ENCODE measurements at regions not wholly inside any gene's neighbourhood (a gene's known extent, or its start where the extent isn't known, plus 50 kb on each side); places are given as distances from the start of the nearest gene placed in this dataset.
A peak's percentile ranks its signal among the peaks of the same experiment; 100 is the strongest.
"Not testable (repeated sequence)": the region's sequence is repeated elsewhere in the genome, so short reads cannot be mapped to it uniquely, and the experiment has no call there.

DNA sequence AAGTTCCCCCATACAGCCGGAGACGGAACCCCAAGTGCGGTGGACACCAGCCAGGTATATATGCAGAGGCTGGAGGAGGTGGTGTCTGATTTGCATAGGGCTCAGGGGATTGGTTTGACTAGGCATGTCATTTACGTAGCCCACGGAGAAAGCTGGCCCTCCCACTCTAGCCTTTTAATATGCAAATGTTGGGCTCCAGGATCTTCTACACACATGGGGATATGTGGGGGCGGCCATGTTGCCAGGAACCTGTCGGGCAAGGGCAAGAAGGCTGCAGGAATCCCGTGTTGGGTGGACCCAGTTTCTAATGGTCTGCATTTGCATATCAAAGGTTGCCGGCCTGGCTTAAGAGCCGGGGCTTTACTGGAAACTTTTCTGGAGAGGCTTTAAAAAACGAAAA is 57.4 kb downstream of the FTHL17 start:
- not testable (repeated sequence) for DNase-seq

DNA sequence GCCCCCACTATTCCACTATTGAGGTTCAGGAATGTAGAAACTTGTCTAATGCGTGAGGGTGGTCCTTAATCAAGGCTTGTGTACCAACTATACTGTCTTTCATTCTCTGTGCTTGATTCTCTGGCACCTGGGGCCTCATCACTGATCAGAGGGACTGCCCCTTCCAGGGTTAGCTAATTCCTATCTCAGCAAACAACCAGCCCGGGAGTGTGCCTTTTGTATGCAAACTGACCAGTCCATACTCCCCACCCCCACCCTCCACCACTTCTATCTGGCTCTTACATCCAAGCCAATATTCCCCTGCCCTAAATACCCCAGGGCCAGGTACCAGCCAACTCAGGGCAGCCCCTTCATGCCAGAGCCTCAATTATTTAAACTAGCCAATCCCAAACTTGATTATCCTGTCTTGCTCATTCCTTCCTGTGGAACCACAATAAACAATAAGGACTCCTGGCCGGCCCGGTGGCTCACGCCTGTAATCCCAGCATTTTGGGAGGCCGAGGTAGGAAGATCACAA is 59.3 kb downstream of the FTHL17 start:
- no peak for DNase-seq

GRCh38 chrX:31007321-31007720 is 64.5 kb downstream of the FTHL17 start:
- DNase-seq: no peak

DNA sequence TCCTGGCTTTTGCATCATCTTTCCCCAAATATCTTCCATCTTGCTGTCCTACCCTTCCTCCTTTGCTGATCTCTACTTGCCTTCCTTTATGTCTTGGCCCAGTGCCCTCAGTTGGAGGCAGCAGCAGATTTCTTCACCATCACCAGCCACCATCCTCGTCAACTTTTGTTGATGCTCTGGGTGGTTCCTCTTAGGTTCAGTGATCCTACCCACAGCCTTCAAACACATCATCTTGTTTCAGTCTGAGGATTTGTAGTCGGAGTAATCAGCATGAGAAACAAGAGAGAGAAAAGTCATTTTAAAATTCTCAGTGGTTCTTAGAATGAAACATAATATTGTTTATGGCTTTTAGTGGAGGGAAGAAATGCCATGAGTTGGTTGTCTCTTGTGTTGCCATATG is 65.8 kb downstream of the FTHL17 start:
- no peak for DNase-seq

GRCh38 chrX:30997411-30997810 is 74.4 kb downstream of the FTHL17 start:
- no peak for DNase-seq

DNA sequence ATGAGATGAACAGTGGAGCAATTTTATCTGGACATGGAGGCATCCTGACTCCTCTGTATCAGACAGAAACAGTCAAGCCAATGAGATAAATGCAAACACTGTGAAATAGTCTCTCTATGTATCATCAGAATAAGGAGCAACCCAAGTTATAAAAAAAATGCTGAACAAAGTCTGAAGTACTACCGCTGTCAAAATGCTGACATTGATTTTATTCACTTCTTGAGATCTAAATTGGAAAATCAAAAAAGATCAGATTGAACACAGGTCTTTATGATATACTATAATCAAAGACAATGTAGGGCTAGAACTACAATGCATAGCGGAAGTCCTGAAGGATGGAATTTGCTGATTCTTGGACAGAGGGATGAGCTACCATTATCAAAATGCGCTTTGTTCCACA is 76.1 kb downstream of the FTHL17 start:
- no peak for DNase-seq

- DNase-seq: no peak
These were observed 76.7 kb downstream of the FTHL17 start for GRCh38 chrX:30995060-30995700.

GRCh38 chrX:30994018-30994417 is 77.8 kb downstream of the FTHL17 start:
- not testable (repeated sequence) for DNase-seq

- peak; percentile 38 for DNase-seq
These were observed 79.4 kb downstream of the FTHL17 start for GRCh38 chrX:30992381-30992904.

- DNase-seq: peak; percentile 5
These were observed 81.5 kb downstream of the FTHL17 start for GRCh38 chrX:30990361-30990760.

- no peak for DNase-seq
These were observed 89.4 kb downstream of the FTHL17 start for GRCh38 chrX:30982467-30982866.

DNA sequence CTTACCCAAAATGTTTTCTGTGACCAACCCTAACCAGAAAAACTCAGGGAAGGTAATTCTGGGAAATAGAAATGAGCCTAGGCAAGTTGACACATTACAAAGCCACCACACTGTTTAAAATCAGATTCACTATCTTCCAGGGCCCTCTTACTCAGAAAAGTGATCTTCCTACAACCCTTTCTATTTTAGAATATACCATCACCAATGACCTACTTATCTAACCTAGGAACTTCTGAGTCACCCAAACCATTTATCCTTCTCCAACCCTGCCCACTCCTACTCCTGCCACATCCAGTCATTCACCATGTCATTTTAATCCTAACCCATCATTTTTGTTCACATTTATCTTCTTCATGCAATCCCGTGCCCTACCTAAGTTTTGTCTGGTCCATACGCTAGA is 89.9 kb downstream of the FTHL17 start:
- DNase-seq: no peak

GRCh38 chrX:30979271-30979670 is 90.2 kb upstream of the TAB3 start:
- no peak for DNase-seq

DNA sequence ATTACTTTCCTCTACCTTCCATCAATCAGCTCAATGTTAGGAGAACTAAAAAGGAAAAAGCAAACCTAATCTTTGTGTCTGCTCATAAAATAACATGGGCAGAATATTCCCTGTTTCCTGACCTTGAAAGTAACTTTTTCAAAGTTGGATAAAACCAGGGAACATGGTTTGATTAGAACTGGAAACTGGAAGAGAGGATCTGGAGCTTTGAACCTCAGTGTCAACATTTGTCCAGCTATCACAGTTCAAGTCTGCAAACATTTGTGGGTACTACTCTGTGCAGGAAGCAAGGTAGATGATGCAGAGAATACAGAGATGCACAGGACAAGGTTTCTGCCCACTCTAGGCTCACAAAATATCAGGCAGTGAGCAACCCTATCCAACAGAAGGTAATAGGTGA is 86.4 kb upstream of the TAB3 start:
- no peak for DNase-seq

- DNase-seq: peak; percentile 6
These were observed 84.9 kb upstream of the TAB3 start for GRCh38 chrX:30973784-30974427.

DNA sequence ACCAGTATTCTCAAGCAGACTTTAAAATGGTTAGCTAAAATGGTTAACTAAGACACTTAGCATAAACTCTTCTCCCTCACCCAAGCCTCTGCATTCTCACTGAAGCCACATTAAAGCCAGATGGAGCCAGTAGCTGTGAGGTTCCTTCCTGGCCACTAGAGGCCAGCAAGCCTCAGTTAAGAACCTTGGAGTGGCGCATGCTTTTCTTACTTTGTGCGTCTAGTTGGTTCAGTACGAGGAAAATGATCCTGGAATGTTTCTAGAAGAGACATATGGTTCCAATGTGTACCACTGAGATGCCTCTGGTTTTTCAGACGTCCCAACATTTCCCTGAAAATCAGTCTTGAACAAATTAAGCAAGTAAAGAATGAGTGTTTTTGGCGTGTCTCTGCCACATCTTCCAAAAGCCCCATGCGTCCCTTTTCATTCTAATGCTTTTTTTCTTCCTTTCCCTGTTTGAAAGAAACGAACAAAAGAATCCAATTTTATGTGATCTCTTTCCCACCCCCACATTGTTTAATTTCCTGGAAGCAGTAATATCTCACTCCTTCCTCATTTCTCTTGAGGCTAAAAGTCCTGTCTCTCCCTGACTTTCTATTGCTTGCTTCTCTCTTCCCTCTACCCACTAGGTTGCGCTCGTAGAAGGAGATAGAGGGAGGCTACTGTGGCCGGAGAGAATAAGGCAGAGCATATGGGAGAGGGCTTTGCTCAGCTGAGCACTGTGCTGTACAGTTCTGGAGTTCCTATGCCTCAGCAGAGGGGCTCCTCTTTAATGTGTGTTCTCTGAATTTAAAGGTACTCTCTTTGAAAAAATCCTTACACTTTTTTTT is 82.9 kb upstream of the TAB3 start:
- DNase-seq: peak; percentile 83

GRCh38 chrX:30967516-30967915 is 78.5 kb upstream of the TAB3 start:
- no peak for DNase-seq

GRCh38 chrX:30965767-30966166 is 76.7 kb upstream of the TAB3 start:
- DNase-seq: no peak

DNA sequence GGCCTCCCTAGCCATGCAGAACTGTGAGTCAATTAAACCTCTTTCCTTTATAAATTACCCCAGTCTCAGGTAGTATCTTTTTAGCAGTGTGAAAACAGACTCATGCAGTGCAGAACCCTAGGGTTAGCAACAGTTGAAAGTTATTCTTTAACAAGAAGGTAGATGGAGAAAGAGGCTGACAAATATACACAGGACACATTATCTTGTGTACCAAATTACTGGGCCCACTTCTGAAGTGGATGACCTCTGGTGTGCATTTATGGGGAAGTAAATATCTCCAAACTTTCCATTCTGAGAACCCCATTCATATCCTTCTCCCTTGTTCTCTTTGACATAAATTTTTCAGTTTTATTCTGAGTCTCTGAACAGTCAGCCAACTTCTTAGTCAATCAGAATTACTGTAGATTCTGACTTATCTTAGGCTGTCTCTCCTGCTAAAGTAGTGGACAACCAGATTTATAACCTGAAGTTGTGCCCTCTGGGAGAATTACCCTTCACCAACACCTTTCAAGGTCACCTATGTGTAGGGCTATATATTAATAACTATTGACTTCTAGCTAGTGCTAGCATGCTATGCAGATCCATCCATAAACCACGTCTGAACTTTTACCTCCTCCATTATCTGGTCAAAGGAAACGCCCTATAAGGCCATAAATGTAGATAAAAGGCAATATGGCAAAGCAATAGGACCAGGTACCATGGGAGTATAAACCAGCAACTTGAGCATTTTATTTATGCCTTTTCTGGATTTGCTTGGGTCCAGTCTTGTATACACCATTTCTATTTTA is 72.5 kb upstream of the TAB3 start:
- DNase-seq: no peak

- peak; percentile 47 for DNase-seq
These were observed 68.7 kb upstream of the TAB3 start for GRCh38 chrX:30957753-30958152.

DNA sequence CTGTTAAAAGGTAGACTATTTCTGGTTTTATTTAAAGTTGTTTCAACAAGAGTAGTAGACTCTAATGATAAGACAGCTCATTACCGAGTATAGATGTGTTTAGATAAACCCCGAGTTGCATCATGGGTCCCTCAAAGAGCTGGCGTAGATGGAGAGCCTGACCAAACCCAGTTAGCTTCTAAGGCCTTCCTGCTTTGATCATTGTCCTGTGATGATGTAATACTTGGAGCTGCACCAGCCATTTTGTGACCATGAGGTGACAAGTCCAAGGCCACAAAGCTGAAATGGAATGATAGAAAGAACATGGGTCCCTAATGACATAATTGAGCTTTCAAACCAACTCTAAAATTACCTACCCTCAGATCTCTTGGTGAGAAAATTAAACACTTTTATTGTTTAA is 66.6 kb upstream of the TAB3 start:
- no peak for DNase-seq

DNA sequence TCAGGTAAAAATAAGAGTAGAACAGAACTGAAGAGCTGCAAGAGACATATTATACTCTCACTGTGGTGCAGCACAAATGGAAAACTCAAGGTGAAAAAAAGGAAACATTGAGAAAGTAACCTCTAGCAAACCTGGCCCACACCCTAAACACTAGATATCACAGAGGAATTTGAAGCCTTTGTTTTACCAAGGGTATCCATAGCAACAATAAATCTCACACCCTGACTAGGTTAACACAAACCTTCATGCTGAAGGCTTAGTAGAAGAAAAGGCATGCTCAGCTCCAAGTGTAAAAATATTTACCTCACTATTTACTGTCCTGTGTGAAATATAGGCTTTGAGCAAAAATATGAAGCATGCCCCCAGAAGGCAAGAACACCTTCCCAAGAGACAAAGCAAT is 61.9 kb upstream of the TAB3 start:
- DNase-seq: no peak

- no peak for DNase-seq
These were observed 61.3 kb upstream of the TAB3 start for GRCh38 chrX:30950391-30950790.
